Middle frontal gyrus (tissue), 1 donor: ENCODE measurements at regions not wholly inside any gene's neighbourhood (a gene's known extent, or its start where the extent isn't known, plus 50 kb on each side); places are given as distances from the start of the nearest gene placed in this dataset.

Experiments
- DNase-seq: peaks from one replicate; pipeline ENCODE4 v3.0.0-alpha.2; 2015; ENCODE audit warnings: low spot score; ENCODE audit errors: extremely low spot score

- no peak for DNase-seq
Measured at GRCh38 chr20:19923762-19924161, 93.4 kb upstream of the NAA20 start.

GRCh38 chr20:19924255-19924654, 92.9 kb upstream of the NAA20 start:
- DNase-seq = no peak

GRCh38 chr20:19926591-19926990, 90.6 kb upstream of the NAA20 start:
- DNase-seq = no peak

- no peak for DNase-seq
Measured at GRCh38 chr20:19928328-19929011, 88.7 kb upstream of the NAA20 start.

- no peak for DNase-seq
Measured at GRCh38 chr20:19929012-19929360, 88.2 kb upstream of the NAA20 start.

GRCh38 chr20:19929481-19930145, 87.5 kb upstream of the NAA20 start:
- DNase-seq = no peak

- no peak for DNase-seq
Measured at GRCh38 chr20:19930426-19930825, 86.7 kb upstream of the NAA20 start.

GRCh38 chr20:19932170-19932667, 84.9 kb upstream of the NAA20 start:
- DNase-seq = no peak

GRCh38 chr20:19934792-19935491, 82.2 kb upstream of the NAA20 start:
- DNase-seq = no peak

GRCh38 chr20:19935842-19936241, 81.3 kb upstream of the NAA20 start:
- DNase-seq = no peak

- no peak for DNase-seq
Measured at GRCh38 chr20:19936466-19937200, 80.5 kb upstream of the NAA20 start.

GRCh38 chr20:19937218-19937617, 79.9 kb upstream of the NAA20 start:
- no peak for DNase-seq

GRCh38 chr20:19937651-19938420, 79.3 kb upstream of the NAA20 start:
- no peak for DNase-seq

- DNase-seq = no peak
Measured at GRCh38 chr20:19938421-19939090, 78.6 kb upstream of the NAA20 start.

- DNase-seq = no peak
Measured at GRCh38 chr20:19940988-19941460, 76.1 kb upstream of the NAA20 start.

GRCh38 chr20:19942611-19943010, 74.6 kb upstream of the NAA20 start:
- no peak for DNase-seq

- no peak for DNase-seq
Measured at GRCh38 chr20:19943061-19943521, 74.1 kb upstream of the NAA20 start.

- DNase-seq = no peak
Measured at GRCh38 chr20:19944772-19945459, 72.2 kb upstream of the NAA20 start.
